T follicular helper cell (primary cell): ENCODE measurements at regions not wholly inside any gene's neighbourhood (a gene's known extent, or its start where the extent isn't known, plus 50 kb on each side); places are given as distances from the start of the nearest gene placed in this dataset.
"Not testable (repeated sequence)": the region's sequence is repeated elsewhere in the genome, so short reads cannot be mapped to it uniquely, and the experiment has no call there.

ENCODE experiments used
- DNase-seq: peaks from one replicate; pipeline ENCODE4 v3.0.0-alpha.2; 2020; ENCODE audit warnings: low read depth

- DNase-seq, result not testable (repeated sequence)
Measured at GRCh38 chr15:20289538-20290103, 252.0 kb downstream of the GOLGA6L6 start.

DNA sequence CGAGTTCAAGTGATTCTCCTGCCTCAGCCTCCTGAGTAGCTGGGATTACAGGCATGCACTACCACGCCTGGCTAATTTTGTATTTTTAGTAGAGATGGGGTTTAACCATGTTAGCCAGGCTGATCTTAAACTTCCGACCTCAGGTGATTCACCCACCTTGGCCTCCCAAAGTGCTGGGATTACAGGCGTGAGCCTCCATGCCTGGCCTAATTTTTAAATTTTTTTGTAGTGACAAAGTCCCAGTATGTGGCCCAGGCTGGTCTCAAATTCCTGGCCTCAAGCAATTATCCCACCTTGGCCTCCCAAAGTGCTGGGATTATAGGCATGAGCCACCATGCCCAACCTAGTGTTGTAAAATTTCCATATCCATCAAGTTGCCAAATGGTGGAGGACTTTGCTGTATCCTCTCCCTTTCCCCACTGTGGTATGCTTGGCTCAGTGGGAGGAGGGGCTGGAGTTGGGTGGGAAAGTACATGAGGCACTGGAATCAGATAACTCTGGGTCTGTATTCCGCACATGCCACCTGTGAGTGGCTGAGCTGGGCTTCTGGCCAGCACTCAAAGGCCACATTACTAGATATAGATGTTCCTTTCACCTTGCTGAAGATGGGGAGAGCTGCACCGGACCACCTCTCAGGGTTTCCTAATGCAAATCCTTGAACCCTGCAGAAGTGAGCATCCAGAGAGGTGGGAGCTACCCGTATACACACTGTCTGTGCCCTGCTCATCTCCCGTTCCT is 252.6 kb downstream of the GOLGA6L6 start:
- DNase-seq, result not testable (repeated sequence)

DNA sequence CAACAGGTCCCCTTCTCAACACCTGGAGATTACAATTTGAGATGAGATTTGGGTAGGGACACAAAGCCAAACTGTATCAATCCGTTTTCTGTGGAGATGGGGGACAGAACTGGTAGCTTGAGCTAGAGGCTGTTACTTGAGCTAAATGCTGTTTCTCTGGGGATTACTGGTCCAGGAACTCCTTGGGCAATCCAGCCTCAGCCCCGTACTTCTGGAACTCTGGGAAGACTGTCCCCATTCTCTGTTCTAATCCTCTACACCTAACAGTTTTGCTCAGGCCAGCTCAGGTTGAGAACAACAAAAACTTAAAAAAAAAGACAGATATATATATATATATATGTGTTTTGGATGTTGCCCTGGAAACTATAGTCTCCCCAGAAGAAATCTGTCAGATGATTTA is 255.0 kb downstream of the GOLGA6L6 start:
- DNase-seq, result not testable (repeated sequence)

DNA sequence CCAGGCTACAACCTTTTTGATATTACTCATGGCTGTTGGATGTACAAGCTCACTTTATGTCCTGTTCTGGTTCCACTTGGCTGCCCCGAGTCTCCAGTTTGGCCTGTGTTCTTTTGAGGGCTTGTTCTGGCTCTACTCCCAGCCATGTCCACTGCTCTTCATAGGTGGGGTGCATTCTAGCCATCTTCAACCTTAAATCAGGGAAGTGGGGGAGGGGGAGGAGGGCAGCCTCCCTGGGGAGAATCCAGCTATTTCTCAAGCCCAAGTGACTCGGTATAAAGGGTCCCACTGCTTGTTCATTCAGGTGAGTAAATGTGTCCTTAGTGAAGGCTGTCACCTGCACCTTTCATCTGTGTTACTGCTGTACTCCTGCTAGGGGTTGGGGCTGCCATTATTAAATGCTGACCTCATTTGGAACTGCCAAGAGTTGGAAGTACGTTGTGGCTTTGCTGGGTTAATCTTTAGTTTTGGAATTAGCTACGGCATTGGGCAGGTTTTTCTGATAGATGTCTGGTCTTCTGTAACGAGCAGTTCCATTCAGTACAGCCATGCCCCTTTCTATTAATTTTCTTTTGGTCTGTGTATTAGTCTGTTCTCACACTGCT is 255.8 kb downstream of the GOLGA6L6 start:
- DNase-seq, result not testable (repeated sequence)

DNA sequence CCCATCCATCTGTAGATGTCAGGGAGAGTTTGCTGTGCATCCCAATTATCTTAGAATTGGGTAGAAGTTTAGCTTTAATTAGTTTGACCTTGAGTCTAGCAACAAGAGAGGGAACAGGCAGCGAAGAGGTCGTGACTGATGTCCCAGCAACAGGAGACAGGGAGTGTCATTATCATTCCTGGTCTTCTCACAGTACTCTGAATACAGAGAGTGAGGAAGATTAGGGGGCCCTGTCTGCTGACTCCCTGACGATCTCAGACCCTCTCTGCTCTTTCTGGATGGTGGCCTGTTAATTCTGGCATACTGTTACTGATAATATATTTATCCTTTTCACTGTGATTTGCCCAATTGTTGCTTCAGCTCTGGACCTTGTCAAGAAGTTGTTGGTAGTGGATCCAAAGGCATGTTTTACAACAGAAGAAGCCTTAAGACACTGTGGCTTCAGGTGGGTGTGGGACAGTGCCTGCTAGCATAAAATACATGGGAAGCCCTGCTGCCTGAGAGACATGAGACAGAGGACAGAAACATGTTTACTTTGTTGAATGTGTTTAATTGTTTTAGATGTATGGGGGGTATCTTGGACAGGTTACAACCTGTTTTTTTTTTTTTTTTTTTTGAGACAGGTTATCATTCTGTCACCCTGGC is 256.6 kb downstream of the GOLGA6L6 start:
- DNase-seq, result not testable (repeated sequence)

GRCh38 chr15:20283651-20284050 is 257.9 kb downstream of the GOLGA6L6 start:
- not testable (repeated sequence) for DNase-seq

DNA sequence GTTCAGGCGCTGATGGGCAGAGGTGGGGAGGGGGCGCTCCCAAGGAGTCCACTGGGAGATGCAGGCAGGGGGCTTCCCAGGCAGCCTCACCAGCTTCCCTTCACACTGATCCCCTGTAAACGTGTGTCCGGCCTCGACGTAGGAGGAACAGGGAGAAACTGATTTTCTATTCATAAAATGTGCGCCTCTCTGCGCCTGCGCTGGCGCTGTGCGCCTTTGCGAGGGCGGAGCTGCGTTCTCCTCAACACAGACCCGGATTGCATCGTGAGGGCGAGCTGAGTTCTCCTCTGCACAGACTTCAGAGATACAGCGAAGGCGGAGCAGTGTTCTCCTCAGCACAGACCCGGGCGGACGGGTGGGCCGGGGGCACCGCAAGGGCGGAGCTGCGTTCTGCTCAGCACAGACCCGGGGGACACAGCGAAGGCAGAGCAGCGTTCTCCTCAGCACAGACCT is 259.1 kb downstream of the GOLGA6L6 start:
- DNase-seq, result not testable (repeated sequence)

DNA sequence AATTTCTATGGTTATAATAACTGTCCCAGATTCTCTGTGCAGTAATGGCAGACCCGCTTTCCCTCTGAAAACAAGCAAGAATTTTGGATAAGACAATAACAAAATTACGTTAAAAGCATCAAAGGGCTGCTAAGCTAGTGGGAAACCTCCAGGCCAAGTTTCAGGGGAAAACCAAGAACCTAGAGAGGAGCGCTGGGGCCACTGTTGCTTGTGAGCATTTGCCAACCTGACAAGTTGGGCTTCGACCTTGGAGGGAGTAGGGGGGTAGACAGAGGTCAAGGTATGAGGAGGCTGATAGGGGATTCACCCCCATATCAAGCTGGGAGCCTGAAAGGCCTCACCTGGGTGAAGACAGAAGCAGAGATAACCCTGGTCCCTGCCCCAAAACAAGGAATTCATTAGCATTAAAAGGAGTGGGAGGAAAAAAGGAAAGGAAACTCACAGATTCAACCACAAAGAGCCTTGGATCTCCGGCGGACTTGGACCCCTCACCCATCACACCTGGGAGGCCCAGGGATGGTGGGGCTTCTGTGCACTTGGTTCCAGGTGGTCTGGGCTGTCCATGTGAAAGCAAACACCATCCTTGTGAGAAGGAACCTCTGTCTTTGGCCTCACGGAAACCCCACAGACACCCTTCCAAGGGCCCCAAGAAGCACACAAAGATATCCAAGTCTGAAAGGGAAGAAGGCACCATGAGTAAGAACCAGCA is 259.9 kb downstream of the GOLGA6L6 start:
- not testable (repeated sequence) for DNase-seq

DNA sequence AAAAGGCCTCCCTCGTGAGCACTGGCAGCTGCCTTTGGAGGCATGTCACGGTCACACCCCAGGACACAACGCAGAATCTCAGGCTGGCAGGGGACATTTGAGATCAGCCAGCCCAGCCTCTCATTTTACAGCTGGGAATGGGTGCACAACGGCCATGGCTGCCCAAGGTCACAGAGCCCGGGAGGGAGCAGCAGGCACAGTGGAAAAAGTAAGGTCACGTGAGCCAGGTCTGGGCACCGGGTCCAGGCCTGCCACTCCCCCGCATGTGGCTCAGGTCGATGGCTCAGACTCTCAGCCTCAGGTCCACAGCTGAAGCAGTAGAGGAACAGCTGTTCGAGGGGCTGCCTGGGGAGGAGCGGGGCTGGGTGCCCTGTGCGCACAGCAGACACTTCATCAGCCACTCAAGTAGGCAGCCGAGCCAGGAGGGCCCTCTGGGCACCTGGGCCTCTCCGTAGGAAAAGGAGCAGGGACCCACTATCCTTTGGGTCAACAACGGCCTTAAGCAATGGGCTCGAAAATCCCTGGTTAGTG is 260.6 kb downstream of the GOLGA6L6 start:
- DNase-seq, result no peak

DNA sequence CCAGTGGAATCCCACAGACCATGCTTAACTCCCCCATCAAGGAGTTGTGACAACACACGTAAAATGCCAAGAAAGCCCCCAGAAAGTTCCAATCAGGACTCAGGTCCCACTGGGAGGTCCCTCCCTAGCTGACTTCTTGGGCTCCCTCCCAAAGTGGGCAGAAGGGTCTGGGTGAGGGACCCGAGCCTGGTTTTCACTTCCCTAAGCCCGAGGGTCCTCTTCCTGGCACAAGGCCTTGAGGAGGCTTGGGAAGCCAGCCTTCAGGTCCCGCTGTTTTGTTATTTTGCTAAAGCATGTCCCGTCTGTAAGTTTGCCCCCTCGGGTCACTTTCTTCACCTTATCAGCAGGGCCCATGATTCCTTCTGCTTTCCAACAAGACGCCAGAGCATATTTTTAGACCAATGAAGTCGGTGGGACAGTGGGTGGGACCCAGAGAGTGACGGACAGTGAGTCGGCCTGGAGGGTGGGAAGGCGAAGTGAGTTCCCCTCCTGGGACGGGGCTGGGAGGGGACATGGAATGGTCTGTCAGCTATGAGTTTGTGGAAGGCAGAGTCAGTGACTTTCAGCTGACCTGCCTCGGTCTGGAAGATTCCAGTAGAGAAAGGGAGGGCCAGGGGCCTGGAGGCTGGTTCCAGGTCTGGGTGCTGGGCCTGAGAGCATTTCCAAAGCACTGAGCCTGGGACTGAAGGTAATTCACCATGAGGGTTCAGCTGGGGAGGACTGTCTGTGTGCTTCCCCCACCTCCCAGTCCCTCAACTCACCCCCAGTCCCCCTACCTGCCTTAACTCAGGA is 261.3 kb downstream of the GOLGA6L6 start:
- not testable (repeated sequence) for DNase-seq

- not testable (repeated sequence) for DNase-seq
Measured at GRCh38 chr15:20279056-20279455, 262.5 kb downstream of the GOLGA6L6 start.

DNA sequence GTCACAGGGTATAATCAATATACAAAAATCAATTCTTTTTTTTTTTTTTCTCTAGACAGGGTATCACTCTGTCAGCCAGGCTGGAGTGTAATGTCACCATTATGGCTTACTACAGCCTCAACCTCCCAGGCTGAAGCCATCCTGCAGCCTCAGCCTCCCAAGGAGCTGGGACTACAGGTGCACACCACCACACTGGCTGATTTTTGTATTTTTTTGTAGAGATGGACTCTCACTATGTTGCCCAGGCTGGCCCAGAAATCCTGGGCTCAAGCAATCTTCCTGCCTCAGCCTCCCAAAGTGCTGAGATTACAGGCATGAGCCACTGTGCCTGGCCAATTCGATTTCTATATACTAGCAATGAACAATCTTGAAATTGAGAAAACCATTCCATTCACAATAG is 263.2 kb downstream of the GOLGA6L6 start:
- DNase-seq, result not testable (repeated sequence)

DNA sequence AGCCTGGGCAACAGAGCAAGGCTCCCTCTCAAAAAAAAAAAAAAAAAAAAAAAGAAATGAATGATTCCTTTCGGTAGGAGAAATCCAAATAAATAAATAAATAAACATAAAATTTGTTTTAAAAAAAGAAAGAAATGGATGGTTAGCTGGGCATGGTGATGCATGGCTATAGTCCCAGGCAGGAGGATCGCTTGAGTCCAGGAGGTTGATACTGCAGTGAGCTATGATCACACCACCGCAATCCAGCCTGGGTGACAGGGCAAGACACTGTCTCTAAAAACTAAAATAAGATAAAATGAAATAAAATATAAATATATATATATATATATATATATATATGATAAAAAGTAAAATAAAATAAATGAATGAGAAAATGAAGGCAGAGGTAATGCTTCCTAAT is 264.1 kb downstream of the GOLGA6L6 start:
- not testable (repeated sequence) for DNase-seq

GRCh38 chr15:20276312-20277114 is 265.1 kb downstream of the GOLGA6L6 start:
- DNase-seq, result not testable (repeated sequence)

DNA sequence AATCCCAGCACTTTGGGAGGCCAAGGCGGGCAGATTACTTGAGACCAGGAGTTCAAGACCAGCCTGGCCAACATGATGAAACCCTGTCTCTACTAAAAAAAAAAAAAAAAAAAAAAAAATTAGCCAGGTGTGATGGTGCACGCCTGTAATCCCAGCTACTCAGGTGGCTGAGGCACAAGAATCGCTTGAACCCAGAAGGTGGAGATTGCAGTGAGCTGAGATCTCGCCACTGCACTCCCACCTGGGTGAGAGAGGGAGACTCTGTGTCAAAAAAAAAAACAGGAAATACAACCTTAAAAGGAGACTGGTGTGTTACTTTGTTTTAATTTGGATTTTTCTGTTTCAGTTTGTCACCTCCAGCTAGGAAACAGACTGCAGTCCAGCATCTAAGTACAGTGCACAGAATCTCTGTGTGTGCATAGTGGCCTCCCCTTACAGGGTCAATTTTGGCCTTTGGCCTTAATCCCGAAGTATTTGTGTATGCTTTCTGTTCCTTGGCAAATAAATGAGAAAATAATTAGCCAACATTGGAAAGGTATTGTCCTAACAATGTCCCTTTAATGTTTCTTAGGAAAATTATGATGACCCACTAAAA is 266.1 kb downstream of the GOLGA6L6 start:
- not testable (repeated sequence) for DNase-seq

- no peak for DNase-seq
Measured at GRCh38 chr15:20272422-20273184, 269.0 kb downstream of the GOLGA6L6 start.

- no peak for DNase-seq
Measured at GRCh38 chr15:20271647-20272046, 270.0 kb downstream of the GOLGA6L6 start.

GRCh38 chr15:20269956-20270355 is 271.6 kb downstream of the GOLGA6L6 start:
- not testable (repeated sequence) for DNase-seq

DNA sequence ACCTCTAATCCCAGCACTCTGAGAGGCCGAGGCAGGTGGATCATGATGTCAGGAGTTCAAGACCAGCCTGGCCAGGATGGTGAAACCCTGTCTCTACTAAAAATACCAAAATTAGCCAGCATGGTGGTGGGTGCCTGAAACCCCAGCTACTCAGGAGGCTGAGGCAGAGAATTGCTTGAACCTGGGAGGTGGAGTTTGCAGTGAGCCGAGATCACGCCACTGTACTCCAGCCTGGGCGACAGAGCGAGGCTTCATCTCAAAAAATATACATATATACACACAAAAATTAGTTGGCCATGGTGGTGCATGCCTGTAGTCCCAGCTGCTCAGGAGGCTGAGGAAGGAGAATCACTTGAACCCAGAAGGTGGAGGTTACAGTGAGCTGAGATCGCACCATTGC is 273.6 kb downstream of the GOLGA6L6 start:
- not testable (repeated sequence) for DNase-seq
